ENCODE measurements at regions not wholly inside any gene's neighbourhood (a gene's known extent, or its start where the extent isn't known, plus 50 kb on each side); places are given as distances from the start of the nearest gene placed in this dataset.
"Not testable (repeated sequence)": the region's sequence is repeated elsewhere in the genome, so short reads cannot be mapped to it uniquely, and the experiment has no call there.

DNA sequence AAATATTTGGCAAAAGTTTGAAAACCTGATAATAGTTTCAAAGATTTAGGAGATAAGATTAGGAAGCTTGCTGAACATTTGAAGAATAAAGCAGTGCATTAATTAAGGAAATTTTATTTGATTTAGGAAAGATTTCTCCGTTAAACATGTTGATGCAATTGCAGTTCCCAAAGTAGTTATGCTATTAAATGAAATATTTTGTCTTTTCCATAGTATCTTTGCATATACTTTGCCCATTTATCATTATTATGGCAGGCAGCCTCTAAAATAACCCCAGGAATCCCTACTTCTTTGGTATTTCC, 136.5 kb downstream of the MREG start:
- H3K4me3 Mint-ChIP-seq = no peak overlapping the region
- H3K4me1 Mint-ChIP-seq = no peaks in the 10 kb centered on the region
- DNase-seq (no peak), ATAC-seq (no peak)
- peaks cover 47% of the 10 kb centered on the region for H3K27me3 Mint-ChIP-seq
- H3K27ac Mint-ChIP-seq = no peak overlapping the region
- H3K9me3 ChIP-seq (ENCODE audit: control insufficient read depth, low read length, poor library complexity, severe bottlenecking) = no peaks in the 10 kb centered on the region
- no peaks in the 10 kb centered on the region for H3K36me3 Mint-ChIP-seq (ENCODE audit: low read depth)

DNA sequence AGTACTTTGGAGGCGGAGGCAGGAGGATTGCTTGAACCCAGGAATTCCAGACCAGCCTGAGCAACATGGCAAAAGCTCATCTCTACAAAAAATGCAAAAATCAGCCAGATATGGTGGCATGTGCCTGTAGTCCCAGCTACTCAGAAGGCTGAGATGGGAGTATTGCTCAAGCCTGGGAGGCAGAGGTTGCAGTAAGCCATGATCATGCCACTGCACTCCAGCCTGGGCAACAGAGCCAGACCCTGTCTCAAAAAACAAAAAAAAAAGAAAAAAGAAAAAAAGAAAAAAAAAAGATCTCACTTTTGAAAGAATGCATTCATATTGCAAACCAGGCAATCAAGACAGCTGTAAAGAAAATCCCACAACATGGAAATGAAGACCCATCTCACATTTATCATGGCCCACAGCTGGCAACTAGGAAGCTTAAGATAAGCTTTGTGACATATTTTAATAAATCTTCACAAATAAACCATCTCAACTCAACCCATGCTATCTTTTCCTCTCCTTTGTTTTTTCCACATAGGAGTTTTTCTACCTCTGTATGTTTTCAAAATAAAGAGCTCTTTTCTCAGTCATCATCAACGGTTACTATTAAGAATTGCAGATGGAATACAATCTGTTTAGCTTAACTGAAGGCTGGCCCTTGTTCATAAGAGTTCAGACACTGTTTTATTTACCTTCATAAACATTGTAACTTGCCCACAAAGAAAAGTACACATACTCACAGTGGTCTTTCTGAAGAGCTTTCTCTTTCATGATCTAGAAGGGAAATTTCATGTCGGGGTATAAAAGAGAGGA, 137.0 kb downstream of the MREG start:
- Mint-ChIP-seq H3K36me3 (ENCODE audit: low read depth) (no peaks in the 10 kb centered on the region), H3K27me3 (peaks cover 47% of the 10 kb centered on the region), H3K27ac (no peak overlapping the region), H3K4me1 (no peaks in the 10 kb centered on the region), H3K4me3 (no peak overlapping the region)
- DNase-seq (no peak), ATAC-seq (no peak)
- no peaks in the 10 kb centered on the region for H3K9me3 ChIP-seq (ENCODE audit: control insufficient read depth, low read length, poor library complexity, severe bottlenecking)

DNA sequence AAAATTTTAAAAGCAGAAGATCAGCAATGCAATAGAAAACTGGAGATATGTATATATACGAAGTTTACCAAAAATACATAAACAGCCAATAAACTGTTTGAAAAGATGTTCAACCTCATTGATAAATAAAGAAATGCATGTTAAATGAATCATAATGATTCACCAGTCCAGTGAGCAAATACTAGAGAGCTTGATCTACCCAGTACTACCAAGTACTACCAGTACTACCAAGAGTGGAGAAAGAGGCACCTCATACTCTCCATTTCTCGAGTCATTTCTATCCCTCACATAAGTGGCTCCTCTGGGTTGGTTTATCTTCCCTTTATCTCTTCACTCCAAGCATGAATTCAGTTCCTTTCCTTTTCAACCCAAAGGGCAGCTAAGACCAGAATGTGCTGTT, 138.9 kb downstream of the MREG start:
- no peaks in the 10 kb centered on the region for H3K36me3 Mint-ChIP-seq (ENCODE audit: low read depth)
- DNase-seq (no peak), ATAC-seq (no peak)
- H3K27ac Mint-ChIP-seq = no peak overlapping the region
- peaks cover 41% of the 10 kb centered on the region for H3K27me3 Mint-ChIP-seq
- no peaks in the 10 kb centered on the region for H3K9me3 ChIP-seq (ENCODE audit: control insufficient read depth, low read length, poor library complexity, severe bottlenecking)
- no peaks in the 10 kb centered on the region for H3K4me1 Mint-ChIP-seq
- H3K4me3 Mint-ChIP-seq = no peak overlapping the region

DNA sequence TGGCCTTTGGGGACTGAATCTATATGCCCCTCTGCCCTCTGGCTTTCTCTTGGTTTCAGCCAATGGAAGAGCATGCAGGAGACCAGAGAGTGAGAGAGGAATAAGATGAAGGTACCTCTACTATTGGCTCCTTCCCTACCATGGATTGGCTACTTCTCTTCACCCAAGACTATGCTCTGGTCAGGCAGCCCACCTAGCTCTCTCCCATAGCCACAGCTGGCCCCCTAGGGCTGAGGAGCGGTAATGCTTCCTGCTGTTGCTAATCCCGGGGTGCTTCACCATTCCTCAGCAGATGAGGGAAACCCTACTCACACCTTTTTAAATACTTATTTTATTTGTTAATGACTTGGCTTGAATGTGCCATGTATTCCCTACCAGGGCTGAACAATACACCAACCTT, 142.4 kb downstream of the MREG start:
- Mint-ChIP-seq H3K36me3 (ENCODE audit: low read depth) (no peaks in the 10 kb centered on the region), H3K4me3 (no peak overlapping the region), H3K4me1 (no peaks in the 10 kb centered on the region), H3K27ac (no peak overlapping the region), H3K27me3 (peaks cover 49% of the 10 kb centered on the region)
- ATAC-seq (no peak), DNase-seq (no peak)
- H3K9me3 ChIP-seq (ENCODE audit: control insufficient read depth, low read length, poor library complexity, severe bottlenecking) = no peaks in the 10 kb centered on the region

DNA sequence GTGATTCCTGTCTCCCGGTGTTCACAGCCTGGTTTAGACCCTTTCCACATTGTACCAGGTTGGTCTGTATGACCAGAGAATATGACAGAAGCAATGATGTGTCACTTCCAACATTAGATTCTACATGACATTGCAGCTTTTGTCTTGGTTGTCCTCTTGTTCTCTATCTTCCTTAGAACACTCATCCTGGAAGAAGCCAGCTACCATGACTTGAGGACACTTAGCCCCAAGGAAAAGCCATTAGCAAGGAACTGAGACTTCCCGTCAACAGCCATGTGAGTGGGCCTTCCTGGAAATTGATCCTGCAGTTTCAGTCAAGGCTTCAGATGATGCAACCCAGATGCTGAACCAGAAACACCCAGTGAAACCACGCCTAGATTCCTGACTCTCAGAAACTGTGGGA, 143.3 kb downstream of the MREG start:
- no peak overlapping the region for H3K27ac Mint-ChIP-seq
- no peaks in the 10 kb centered on the region for H3K4me1 Mint-ChIP-seq
- ATAC-seq = no peak
- H3K9me3 ChIP-seq (ENCODE audit: control insufficient read depth, low read length, poor library complexity, severe bottlenecking) = no peaks in the 10 kb centered on the region
- H3K4me3 Mint-ChIP-seq = no peak overlapping the region
- DNase-seq = no peak
- H3K36me3 Mint-ChIP-seq (ENCODE audit: low read depth) = no peaks in the 10 kb centered on the region
- peaks cover 47% of the 10 kb centered on the region for H3K27me3 Mint-ChIP-seq

DNA sequence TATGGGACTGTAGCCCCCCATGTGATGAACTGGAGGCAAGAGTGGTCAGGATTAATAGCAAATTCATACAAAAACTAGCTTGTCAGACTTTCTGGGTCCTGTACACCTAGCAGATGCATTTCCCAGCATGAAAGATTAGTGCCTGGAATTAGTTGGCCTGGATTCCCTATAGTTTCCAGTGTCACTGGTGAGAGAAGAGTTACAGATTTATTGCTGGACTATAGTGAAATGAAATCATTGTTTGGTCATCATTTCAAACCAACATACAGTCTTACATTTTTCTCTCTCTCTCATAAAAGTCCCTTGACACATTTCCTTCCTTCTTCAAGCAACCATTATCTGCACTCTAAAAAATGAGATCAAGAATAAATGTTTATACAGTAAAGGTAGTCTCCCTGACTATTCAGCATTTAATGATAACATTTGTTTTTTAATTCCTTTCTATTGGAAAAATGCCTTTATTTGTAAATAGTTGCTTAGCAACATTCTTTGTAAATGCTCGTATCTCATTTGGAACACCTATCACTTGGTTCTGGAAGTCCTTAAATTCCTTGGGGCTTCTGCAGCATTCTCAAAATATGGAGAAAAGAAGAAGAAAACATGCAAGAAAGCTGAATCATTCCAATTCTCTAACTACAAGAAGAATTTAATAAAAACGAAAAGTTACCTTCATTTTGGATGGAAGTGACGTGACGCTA, 144.4 kb downstream of the MREG start:
- Mint-ChIP-seq H3K27ac (no peak overlapping the region), H3K27me3 (peaks cover 49% of the 10 kb centered on the region), H3K4me1 (no peaks in the 10 kb centered on the region), H3K36me3 (ENCODE audit: low read depth) (no peaks in the 10 kb centered on the region), H3K4me3 (no peak overlapping the region)
- DNase-seq = no peak
- no peak for ATAC-seq
- H3K9me3 ChIP-seq (ENCODE audit: control insufficient read depth, low read length, poor library complexity, severe bottlenecking) = no peaks in the 10 kb centered on the region

DNA sequence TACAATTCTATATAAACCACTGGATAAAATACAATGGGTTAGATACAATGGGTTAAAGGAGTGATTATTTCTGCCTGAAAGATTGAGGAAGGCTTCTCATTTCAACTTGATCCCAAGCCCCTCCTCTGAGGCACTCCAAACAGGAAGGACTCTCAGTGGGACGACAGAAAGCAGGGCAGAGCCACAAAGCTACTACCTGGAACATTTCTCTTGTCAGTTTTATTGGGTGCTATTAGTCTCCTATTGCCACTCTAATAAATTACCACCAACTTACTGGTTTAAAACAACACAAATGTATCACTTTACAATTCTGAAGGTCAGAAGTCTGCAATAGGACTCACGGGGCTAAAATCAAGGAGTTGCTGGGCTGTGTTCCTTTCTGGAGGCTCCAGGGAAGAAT, 146.7 kb downstream of the MREG start:
- ATAC-seq = no peak
- Mint-ChIP-seq H3K4me1 (no peaks in the 10 kb centered on the region), H3K36me3 (ENCODE audit: low read depth) (no peaks in the 10 kb centered on the region)

DNA sequence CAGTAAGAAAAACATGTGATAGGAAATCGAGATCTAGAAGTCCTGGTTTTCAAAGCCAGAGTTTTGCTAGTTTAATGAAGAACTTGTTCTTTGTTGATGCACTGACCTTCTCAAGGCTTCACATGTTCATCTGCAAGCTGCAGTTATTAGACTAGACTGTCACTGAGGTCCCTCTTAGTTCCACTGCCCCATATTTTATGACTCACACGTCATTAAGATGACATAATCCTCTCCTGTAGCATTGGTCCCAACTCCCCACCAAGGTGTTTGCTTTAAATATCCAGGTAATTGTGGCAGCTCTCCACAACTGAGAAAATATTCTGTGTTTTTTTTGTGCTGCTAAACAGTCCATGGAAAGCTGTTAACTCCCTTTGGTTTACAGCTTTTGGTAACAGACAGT, 149.7 kb downstream of the MREG start:
- Mint-ChIP-seq H3K4me3 (no peak overlapping the region), H3K36me3 (ENCODE audit: low read depth) (no peaks in the 10 kb centered on the region), H3K27me3 (peaks cover 27% of the 10 kb centered on the region), H3K27ac (no peak overlapping the region), H3K4me1 (no peaks in the 10 kb centered on the region)
- no peaks in the 10 kb centered on the region for H3K9me3 ChIP-seq (ENCODE audit: control insufficient read depth, low read length, poor library complexity, severe bottlenecking)
- no peak for ATAC-seq
- no peak for DNase-seq

More for the DNA sequence above, 146.7 kb downstream of the MREG start:
- no peak for DNase-seq
- Mint-ChIP-seq H3K4me3 (no peak overlapping the region), H3K27ac (no peak overlapping the region), H3K27me3 (peaks cover 39% of the 10 kb centered on the region)
- no peaks in the 10 kb centered on the region for H3K9me3 ChIP-seq (ENCODE audit: control insufficient read depth, low read length, poor library complexity, severe bottlenecking)

DNA sequence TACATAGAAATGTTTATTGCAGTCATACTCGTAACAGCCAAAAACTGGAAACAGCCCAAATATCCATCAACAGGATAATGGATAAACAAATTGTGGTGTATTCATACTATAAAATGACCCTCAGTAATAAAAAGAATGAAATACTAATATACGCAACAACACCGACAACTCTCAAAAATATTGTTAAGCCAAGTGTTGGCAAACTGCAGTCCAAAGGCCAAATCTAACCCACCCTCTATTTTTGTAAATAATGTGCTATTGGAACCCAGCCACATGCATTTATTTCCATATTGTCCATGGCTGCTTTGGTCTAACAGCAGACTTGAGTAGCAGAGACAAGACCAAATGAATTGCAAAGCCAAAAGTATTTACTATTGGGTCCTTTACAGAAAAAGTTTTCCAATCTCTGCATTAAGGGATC, 151.0 kb downstream of the MREG start:
- H3K4me1 Mint-ChIP-seq = no peaks in the 10 kb centered on the region

DNA sequence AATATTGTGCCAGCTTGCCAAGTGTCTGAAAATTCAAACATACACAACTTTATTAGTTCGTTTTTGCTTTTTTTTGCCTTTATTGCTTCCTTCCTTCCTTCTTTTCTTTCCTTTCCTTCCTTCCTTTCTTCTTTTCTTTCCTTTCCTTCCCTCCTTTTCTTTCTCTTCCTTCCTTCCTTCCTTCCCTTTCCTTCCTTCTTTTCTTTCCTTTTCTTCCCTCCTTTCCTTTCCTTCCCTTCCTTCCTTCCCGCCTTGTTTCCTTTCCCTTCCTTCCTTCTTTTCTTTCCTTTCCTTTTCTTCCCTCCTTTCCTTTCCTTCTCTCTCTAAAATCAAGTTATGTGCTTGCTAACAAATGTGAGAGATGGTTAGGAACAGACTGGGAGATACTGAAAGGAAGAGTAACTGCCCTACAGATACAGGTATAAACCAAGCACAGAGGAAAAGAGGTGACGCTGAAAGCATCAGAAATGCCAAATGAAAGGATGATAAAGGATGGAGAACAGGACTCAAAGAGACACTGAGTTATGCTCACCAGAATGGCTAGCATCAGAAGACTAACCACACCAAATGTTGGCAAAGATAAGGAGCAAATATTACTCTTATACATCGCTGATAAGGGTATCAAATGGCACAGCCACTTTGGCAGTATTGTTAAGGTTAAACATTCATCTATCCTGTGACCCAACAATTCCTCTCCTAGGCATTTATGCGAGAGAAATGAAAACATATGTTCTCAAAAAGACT, 151.6 kb downstream of the MREG start:
- Mint-ChIP-seq H3K36me3 (ENCODE audit: low read depth) (no peaks in the 10 kb centered on the region), H3K4me3 (no peak overlapping the region), H3K27ac (no peak overlapping the region), H3K27me3 (peaks cover 26% of the 10 kb centered on the region), H3K4me1 (no peaks in the 10 kb centered on the region)
- ATAC-seq (no peak), DNase-seq (no peak)
- H3K9me3 ChIP-seq (ENCODE audit: control insufficient read depth, low read length, poor library complexity, severe bottlenecking) = no peaks in the 10 kb centered on the region

More for the DNA sequence above, 151.0 kb downstream of the MREG start:
- Mint-ChIP-seq H3K4me3 (no peak overlapping the region), H3K27ac (no peak overlapping the region), H3K36me3 (ENCODE audit: low read depth) (no peaks in the 10 kb centered on the region), H3K27me3 (peaks cover 26% of the 10 kb centered on the region)
- DNase-seq (no peak), ATAC-seq (no peak)
- no peaks in the 10 kb centered on the region for H3K9me3 ChIP-seq (ENCODE audit: control insufficient read depth, low read length, poor library complexity, severe bottlenecking)

DNA sequence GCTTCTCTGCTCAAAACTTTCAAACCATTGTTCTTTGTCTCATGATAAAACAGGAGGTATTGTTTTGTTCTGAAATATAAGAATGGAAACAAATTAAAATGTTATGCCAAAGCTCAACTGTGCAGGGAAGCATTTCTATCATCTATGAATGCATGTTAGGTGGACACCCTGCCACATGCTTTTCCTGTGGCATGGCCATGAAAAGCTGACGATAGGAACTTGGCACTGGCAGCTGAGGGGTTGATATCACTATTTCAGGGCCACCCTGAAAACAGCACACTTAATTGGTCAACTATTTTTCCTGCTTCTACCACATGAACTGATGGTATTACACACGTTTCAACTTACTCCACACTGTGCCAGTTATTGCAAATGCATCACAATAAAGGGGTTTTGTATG, 157.3 kb downstream of the MREG start:
- Mint-ChIP-seq H3K36me3 (ENCODE audit: low read depth) (no peaks in the 10 kb centered on the region), H3K4me3 (no peak overlapping the region), H3K4me1 (no peaks in the 10 kb centered on the region), H3K27me3 (peaks cover 8% of the 10 kb centered on the region), H3K27ac (no peak overlapping the region)
- DNase-seq (no peak), ATAC-seq (no peak)
- no peaks in the 10 kb centered on the region for H3K9me3 ChIP-seq (ENCODE audit: control insufficient read depth, low read length, poor library complexity, severe bottlenecking)

DNA sequence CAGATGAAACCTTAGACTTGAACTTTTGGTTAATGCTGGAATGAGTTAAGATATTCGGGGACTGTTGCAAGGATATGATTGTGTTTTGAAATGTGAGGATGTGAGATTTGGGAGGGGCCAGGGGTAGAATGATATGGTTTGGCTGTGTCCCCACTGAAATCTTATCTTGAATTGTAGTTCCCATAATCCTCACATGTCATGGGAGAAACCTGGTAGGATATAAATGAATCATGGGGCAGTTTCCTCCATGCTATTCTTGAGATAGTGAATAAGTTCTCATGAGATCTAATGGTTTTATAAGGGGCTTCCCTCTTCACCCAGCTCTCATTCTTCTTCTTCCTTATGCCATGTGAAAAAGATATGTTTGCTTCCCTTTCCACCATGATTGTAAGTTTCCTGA, 158.0 kb downstream of the MREG start:
- H3K4me3 Mint-ChIP-seq; H3K4me1 Mint-ChIP-seq; H3K36me3 Mint-ChIP-seq (ENCODE audit: low read depth); H3K27ac Mint-ChIP-seq; ATAC-seq; DNase-seq; H3K9me3 ChIP-seq (ENCODE audit: control insufficient read depth, low read length, poor library complexity, severe bottlenecking); H3K27me3 Mint-ChIP-seq: not testable (repeated sequence)

DNA sequence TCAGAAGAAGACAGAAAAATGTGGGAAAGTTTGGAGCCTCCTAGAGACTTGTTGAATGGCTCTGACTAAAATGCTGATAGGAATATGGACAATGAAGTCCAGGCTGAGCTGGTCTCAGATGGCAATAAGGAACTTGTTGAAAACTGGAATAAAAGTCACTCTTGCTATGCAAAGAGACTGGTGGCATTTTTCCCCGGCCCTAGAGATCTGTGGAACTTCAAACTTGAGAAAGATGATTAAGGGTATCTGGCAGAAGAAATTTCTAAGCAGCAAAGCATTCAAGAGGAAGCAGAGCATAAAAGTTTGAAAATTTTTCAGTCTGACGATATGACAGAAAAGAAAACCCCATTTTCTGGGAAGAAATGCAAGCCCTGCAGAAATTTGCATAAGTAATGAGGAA, 159.3 kb downstream of the MREG start:
- Mint-ChIP-seq H3K27ac (no peak overlapping the region), H3K4me1 (no peaks in the 10 kb centered on the region), H3K27me3 (no peaks in the 10 kb centered on the region), H3K36me3 (ENCODE audit: low read depth) (no peaks in the 10 kb centered on the region), H3K4me3 (no peak overlapping the region)
- DNase-seq (no peak), ATAC-seq (no peak)
- no peaks in the 10 kb centered on the region for H3K9me3 ChIP-seq (ENCODE audit: control insufficient read depth, low read length, poor library complexity, severe bottlenecking)

All from T-helper 17 cell (primary cell).